HL-60 (cell line): ENCODE measurements at regions not wholly inside any gene's neighbourhood (a gene's known extent, or its start where the extent isn't known, plus 50 kb on each side); places are given as distances from the start of the nearest gene placed in this dataset.

Experiments
- CTCF ChIP-seq: IDR thresholded peaks from one replicate; pipeline ENCODE4 v1.5.1; 2011; ENCODE audit warnings: low read length, control low read depth, inconsistent platforms; ENCODE audit not compliant: insufficient read depth
- POLR2AphosphoS5 ChIP-seq: IDR thresholded peaks from 2 replicates; pipeline ENCODE4 v1.6.1; 2012; ENCODE audit warnings: low read depth
- REST ChIP-seq: IDR thresholded peaks from 2 replicates; pipeline ENCODE4 v1.6.1; 2012; ENCODE audit warnings: low read depth; ENCODE audit not compliant: insufficient replicate concordance

- TF ChIP-seq POLR2AphosphoS5: no peak
- no peak for TF ChIP-seq CTCF
- no peak for TF ChIP-seq REST
These were observed 204.4 kb downstream of the NXNL2 start for GRCh38 chr9:88739373-88739772.
